GM21825 (cell line): ENCODE measurements at regions not wholly inside any gene's neighbourhood (a gene's known extent, or its start where the extent isn't known, plus 50 kb on each side); places are given as distances from the start of the nearest gene placed in this dataset.

Experiments
- ATAC-seq: cut with Tn5 transposase; IDR thresholded peaks from one replicate; pipeline ENCODE4 v1.9.1; 2021; ENCODE audit warnings: mild to moderate bottlenecking, moderate library complexity; ENCODE audit not compliant: unreplicated experiment

- no peak for ATAC-seq
Measured at GRCh38 chr1:168782559-168783116, 53.6 kb upstream of the DPT start.

GRCh38 chr1:168783458-168784210, 54.6 kb upstream of the DPT start:
- no peak for ATAC-seq

GRCh38 chr1:168786476-168787330, 57.7 kb upstream of the DPT start:
- no peak for ATAC-seq

GRCh38 chr1:168788258-168788657, 59.3 kb upstream of the DPT start:
- ATAC-seq, result no peak

- no peak for ATAC-seq
Measured at GRCh38 chr1:168789501-168789900, 60.5 kb upstream of the DPT start.

- no peak for ATAC-seq
Measured at GRCh38 chr1:168792142-168792541, 63.1 kb upstream of the DPT start.

GRCh38 chr1:168792592-168793125, 63.7 kb upstream of the DPT start:
- no peak for ATAC-seq

GRCh38 chr1:168794057-168794456, 65.1 kb upstream of the DPT start:
- ATAC-seq, result no peak

- ATAC-seq, result no peak
Measured at GRCh38 chr1:168795681-168796080, 66.7 kb upstream of the DPT start.

- ATAC-seq, result no peak
Measured at GRCh38 chr1:168799927-168800605, 71.1 kb upstream of the DPT start.

GRCh38 chr1:168801032-168801745, 72.2 kb upstream of the DPT start:
- ATAC-seq, result no peak

- ATAC-seq, result no peak
Measured at GRCh38 chr1:168803806-168804510, 75.0 kb upstream of the DPT start.

- no peak for ATAC-seq
Measured at GRCh38 chr1:168806952-168807351, 77.9 kb upstream of the DPT start.

GRCh38 chr1:168811176-168811575, 82.2 kb upstream of the DPT start:
- no peak for ATAC-seq

- ATAC-seq, result no peak
Measured at GRCh38 chr1:168819668-168820067, 90.7 kb upstream of the DPT start.

- no peak for ATAC-seq
Measured at GRCh38 chr1:168821434-168821833, 92.4 kb upstream of the DPT start.

GRCh38 chr1:168822911-168823310, 93.9 kb upstream of the DPT start:
- no peak for ATAC-seq

GRCh38 chr1:168823988-168824387, 95.0 kb upstream of the DPT start:
- no peak for ATAC-seq

GRCh38 chr1:168824418-168825065, 95.5 kb upstream of the DPT start:
- ATAC-seq, result no peak
